HepG2 (cell line): ENCODE measurements at regions not wholly inside any gene's neighbourhood (a gene's known extent, or its start where the extent isn't known, plus 50 kb on each side); places are given as distances from the start of the nearest gene placed in this dataset.

Experiments
- ATAC-seq: fragments of 200-7000 bp; cut with Tn5 transposase; 3 replicates; pipeline ENCODE4 v1.9.1; 2020; ENCODE audit warnings: mild to moderate bottlenecking, moderate library complexity
- BruUV-seq: library from RNA; stranded (reverse); fragments of 400-500 nt; replicated peaks from 2 replicates; lab custom pipeline; 2021; lab: Mats Ljungman, UMichigan
- CTCF ChIA-PET: fragments of 300-600 bp; formaldehyde crosslinking; extraction: SDS; loops from one replicate; lab custom pipeline; 2021; ENCODE audit warnings: low total read pairs, inconsistent platforms, low intra/inter-chr PET ratio; lab: Yijun Ruan, JAX
- POLR2A ChIA-PET: fragments of 350-600 bp; sonication (Branson Sonifier 250); formaldehyde crosslinking; loops from one replicate; lab custom pipeline; 2020; ENCODE audit warnings: antibody characterized with exemption, inconsistent platforms; lab: Yijun Ruan, JAX
- DNase-seq: peaks from one replicate; pipeline ENCODE4 v3.0.0-alpha.2; 2015; ENCODE audit warnings: low spot score
- FAIRE-seq: peaks from 3 replicates; lab custom pipeline; 2011; peaks lifted over from hg19 to GRCh38; lab: Jason Lieb, UNC
- H2AFZ ChIP-seq: one replicate; pipeline ENCODE4 v1.6.1; 2011; ENCODE audit warnings: low read length, inconsistent platforms
- H3K27ac ChIP-seq: fragments of 300-600 bp; 3 replicates; pipeline ENCODE4 v1.8.0; 2011; ENCODE audit warnings: mixed run types, mild to moderate bottlenecking, mixed read lengths, low read length, inconsistent platforms; ENCODE audit not compliant: insufficient read depth; ENCODE audit errors: extremely low read length
- H3K27me3 ChIP-seq, 2 experiments: fragments of 200-600 bp in 1 of 2; 2 replicates in 1 of 2; 3 replicates in 1 of 2; pipeline versions ENCODE4 v1.6.0 to v1.8.0; 2011; ENCODE audit warnings: low read length in 2 of 2, mild to moderate bottlenecking in 2 of 2, moderate library complexity in 2 of 2, inconsistent platforms in 1 of 2; ENCODE audit not compliant: insufficient read depth in 2 of 2, control insufficient read depth in 1 of 2
- H3K36me3 ChIP-seq, 2 experiments: fragments of 200-600 bp in 1 of 2; replicated peaks in 1 of 2; 2 replicates in 1 of 2; 3 replicates in 1 of 2; pipeline versions ENCODE4 v1.5.1 to v1.8.0; 2011; ENCODE audit warnings: low read length in 2 of 2, inconsistent platforms in 1 of 2; ENCODE audit not compliant: insufficient read depth in 2 of 2, control insufficient read depth in 1 of 2
- H3K4me1 ChIP-seq: 2 replicates; pipeline ENCODE4 v1.5.1; 2012; ENCODE audit warnings: low read length, inconsistent platforms; ENCODE audit not compliant: insufficient read depth
- H3K4me2 ChIP-seq: 2 replicates; pipeline ENCODE4 v1.6.0; 2011; ENCODE audit warnings: low read depth, low read length, inconsistent platforms
- H3K4me3 ChIP-seq, 3 experiments: fragments of 200-600 bp in 1 of 3; sonication (generic), shearing (Covaris generic) in 1 of 3; replicated peaks in 1 of 3; 2 replicates each; pipeline ENCODE4 v1.5.1; 2011 to 2016; ENCODE audit warnings: low read length in 3 of 3, inconsistent platforms in 2 of 3, low read depth in 2 of 3, mild to moderate bottlenecking in 2 of 3, control low read depth in 1 of 3, mixed read lengths in 1 of 3; ENCODE audit not compliant: insufficient read depth in 1 of 3
- H3K79me2 ChIP-seq: one replicate; pipeline ENCODE4 v1.6.1; 2011; ENCODE audit warnings: low read length, inconsistent platforms; ENCODE audit not compliant: insufficient read depth
- H3K9ac ChIP-seq: 2 replicates; pipeline ENCODE4 v1.6.0; 2011; ENCODE audit warnings: mild to moderate bottlenecking, low read depth, low read length, inconsistent platforms; ENCODE audit not compliant: insufficient read depth
- H3K9me3 ChIP-seq: 2 replicates; pipeline ENCODE4 v1.5.1; 2012; ENCODE audit warnings: mild to moderate bottlenecking, low read length
- H4K20me1 ChIP-seq: 2 replicates; pipeline ENCODE4 v1.6.0; 2011; ENCODE audit warnings: inconsistent platforms, mild to moderate bottlenecking, low read length, moderate library complexity; ENCODE audit not compliant: insufficient read depth
- ATF3 ChIP-seq: sonication (generic); formaldehyde crosslinking; IDR thresholded peaks from 2 replicates; pipeline ENCODE4 v1.4.0; 2020; ENCODE audit warnings: missing genetic modification reagents
- BRCA1 ChIP-seq: sonication (generic); formaldehyde crosslinking; IDR thresholded peaks from 2 replicates; pipeline ENCODE4 v1.4.0; 2020; ENCODE audit warnings: missing genetic modification reagents
- HNRNPH1 ChIP-seq: fragments of 200-400 bp; formaldehyde crosslinking; optimal IDR thresholded peaks from 2 replicates; pipeline ENCODE3; 2017; ENCODE audit warnings: mild to moderate bottlenecking, low read depth, low read length
- KIAA2018 ChIP-seq: sonication (generic); formaldehyde crosslinking; IDR thresholded peaks from 2 replicates; pipeline ENCODE4 v1.5.0; 2020; ENCODE audit warnings: mild to moderate bottlenecking, missing genetic modification reagents, borderline replicate concordance
- RAD21 ChIP-seq: fragments of 450-650 bp; formaldehyde crosslinking; IDR thresholded peaks from 2 replicates; pipeline ENCODE4 v1.5.0; 2020; ENCODE audit warnings: mild to moderate bottlenecking
- RORA ChIP-seq: sonication (generic); formaldehyde crosslinking; IDR thresholded peaks from 2 replicates; pipeline ENCODE4 v1.5.0; 2020; ENCODE audit warnings: mild to moderate bottlenecking, missing genetic modification reagents, moderate library complexity
- SETDB1 ChIP-seq: sonication (generic); formaldehyde crosslinking; IDR thresholded peaks from 2 replicates; pipeline ENCODE4 v1.5.1; 2020; ENCODE audit warnings: missing genetic modification reagents, mild to moderate bottlenecking, borderline replicate concordance
- SIN3B ChIP-seq: fragments of 150-350 bp; IDR thresholded peaks from 2 replicates; pipeline ENCODE4 v1.6.1; 2014; ENCODE audit warnings: low read length
- ZNF841 ChIP-seq: sonication (generic); formaldehyde crosslinking; IDR thresholded peaks from 2 replicates; pipeline ENCODE4 v1.8.1; 2023; ENCODE audit warnings: missing genetic modification reagents, borderline replicate concordance
- WGBS: methylation state at CpG from one replicate; pipeline ENCODE4 v1.1.6; 2017; ENCODE audit warnings: low lambda C conversion rate; 5-methylcytosine and 5-hydroxymethylcytosine counted together
- in situ Hi-C: cut with HindIII; loops from 2 replicates; pipeline ENCODE4 v1.10.0; 2017; ENCODE audit warnings: low pct_unique_long_range_greater_than_20kb; ENCODE audit not compliant: extremely low pct_ligation_motif_present
- intact Hi-C: fragments of 100-400 bp; cut with micrococcal nuclease; formaldehyde crosslinking; loops from one replicate; pipeline ENCODE4 v1.10.0; 2022; ENCODE audit not compliant: unreplicated experiment
- TF ChIP-seq, protein P1 (sequence below): sonication (generic); formaldehyde crosslinking; IDR thresholded peaks from 2 replicates; pipeline ENCODE4 v1.4.0; 2020; ENCODE audit warnings: missing genetic modification reagents

DNA sequence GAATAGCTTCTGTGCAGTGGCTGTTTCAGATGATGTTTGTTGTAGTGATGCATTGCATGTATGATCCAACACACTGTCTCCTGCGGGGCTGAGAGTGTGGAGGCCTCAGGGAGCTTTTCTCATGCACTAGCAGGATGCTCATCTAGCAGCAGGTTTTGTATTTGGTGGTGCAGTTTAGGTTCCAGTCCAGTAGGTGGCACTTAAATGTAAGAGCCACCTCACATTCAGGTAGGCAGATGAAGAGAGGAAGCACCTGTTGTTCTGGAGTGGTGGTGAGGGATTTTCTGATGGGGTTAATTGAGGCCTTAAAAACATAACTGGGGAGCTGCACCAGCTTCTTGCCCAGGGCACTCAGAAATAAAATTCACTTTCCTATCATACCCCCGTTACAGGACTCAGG is 300.9 kb downstream of the SPIN4 start:
- TF ChIP-seq KIAA2018 (CRISPR knock-in tag) = no peak
- no peak for TF ChIP-seq RAD21 (CRISPR knock-in tag)
- TF ChIP-seq ZNF841 (CRISPR knock-in tag) = no peak
- TF ChIP-seq, protein P1, sequence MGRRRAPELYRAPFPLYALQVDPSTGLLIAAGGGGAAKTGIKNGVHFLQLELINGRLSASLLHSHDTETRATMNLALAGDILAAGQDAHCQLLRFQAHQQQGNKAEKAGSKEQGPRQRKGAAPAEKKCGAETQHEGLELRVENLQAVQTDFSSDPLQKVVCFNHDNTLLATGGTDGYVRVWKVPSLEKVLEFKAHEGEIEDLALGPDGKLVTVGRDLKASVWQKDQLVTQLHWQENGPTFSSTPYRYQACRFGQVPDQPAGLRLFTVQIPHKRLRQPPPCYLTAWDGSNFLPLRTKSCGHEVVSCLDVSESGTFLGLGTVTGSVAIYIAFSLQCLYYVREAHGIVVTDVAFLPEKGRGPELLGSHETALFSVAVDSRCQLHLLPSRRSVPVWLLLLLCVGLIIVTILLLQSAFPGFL = no peak
- TF ChIP-seq SETDB1 = no peak
- no peak for TF ChIP-seq ATF3 (CRISPR knock-in tag)
- no peak for TF ChIP-seq RORA
- TF ChIP-seq BRCA1 = no peak
- TF ChIP-seq SIN3B = no peak
- no peak for TF ChIP-seq HNRNPH1
- ChIA-PET CTCF (no interaction called here), POLR2A (no interaction called here)
- in situ Hi-C loops = no loop called here
- no peaks in the 10 kb centered on the region for H3K27me3 ChIP-seq
- DNase-seq (no peak), ATAC-seq (no peak), FAIRE-seq (no peak)
- no peak overlapping the region for H3K9ac ChIP-seq
- no peak overlapping the region for H3K27ac ChIP-seq
- 0% methylated on average over 1 of the region's 2 CpGs for WGBS
- intact Hi-C loops = no loop called here
- H3K4me3 ChIP-seq = no peak overlapping the region
- H3K4me2 ChIP-seq = no peak overlapping the region
- H3K4me1 ChIP-seq = no peaks in the 10 kb centered on the region
- H4K20me1 ChIP-seq = no peaks in the 10 kb centered on the region
- no TSS peak for BruUV-seq
- H3K36me3 ChIP-seq = no peaks in the 10 kb centered on the region
- H3K79me2 ChIP-seq = no peaks in the 10 kb centered on the region
- no peak overlapping the region for H2AFZ ChIP-seq
- H3K9me3 ChIP-seq = peaks cover 16% of the 10 kb centered on the region; the same call in 1 of the 2 replicates
